Endothelial cell of umbilical vein (primary cell): ENCODE measurements at regions not wholly inside any gene's neighbourhood (a gene's known extent, or its start where the extent isn't known, plus 50 kb on each side); places are given as distances from the start of the nearest gene placed in this dataset.

ENCODE experiments used
- BruUV-seq: library from RNA; stranded (reverse); fragments of 400-500 nt; replicated peaks from 2 replicates; lab custom pipeline; 2021; lab: Mats Ljungman, UMichigan
- CTCF ChIA-PET: fragments of 300-600, 350-600 bp; sonication (Branson Sonifier 250); formaldehyde crosslinking; loops from one replicate; lab custom pipeline; 2021; ENCODE audit warnings: antibody characterized with exemption, inconsistent platforms; lab: Charles Lee
- POLR2A ChIA-PET: fragments of 300-600, 350-600 bp; sonication (Branson Sonifier 250); formaldehyde crosslinking; loops from one replicate; lab custom pipeline; 2021; ENCODE audit warnings: antibody characterized with exemption, inconsistent platforms; lab: Charles Lee
- DNase-seq: peaks from one replicate; pipeline ENCODE4 v3.0.0-alpha.2; 2011; ENCODE audit warnings: low read depth, low spot score
- FAIRE-seq: peaks from 2 replicates; lab custom pipeline; 2011; peaks lifted over from hg19 to GRCh38; lab: Jason Lieb, UNC
- H2AFZ ChIP-seq: 2 replicates; pipeline ENCODE4 v1.6.0; 2012; ENCODE audit warnings: low read depth, low read length, control low read depth, inconsistent platforms
- H3K27ac ChIP-seq: 2 replicates; pipeline ENCODE4 v1.5.1; 2011; ENCODE audit warnings: low read depth, mild to moderate bottlenecking, control low read depth, low read length, moderate library complexity; ENCODE audit not compliant: insufficient read depth
- H3K27me3 ChIP-seq, 2 experiments: 2 replicates each; pipeline versions ENCODE4 v1.6.0 to v1.6.1; 2011; ENCODE audit warnings: low read length in 2 of 2, mixed read lengths in 1 of 2; ENCODE audit not compliant: control insufficient read depth in 2 of 2, insufficient read depth in 2 of 2
- H3K36me3 ChIP-seq, 2 experiments: 2 replicates in 1 of 2; 3 replicates in 1 of 2; pipeline ENCODE4 v1.5.1; 2011; ENCODE audit warnings: low read length in 2 of 2, mild to moderate bottlenecking in 1 of 2, moderate library complexity in 1 of 2; ENCODE audit not compliant: control insufficient read depth in 2 of 2, insufficient read depth in 2 of 2; ENCODE audit errors: extremely low read depth in 1 of 2
- H3K4me1 ChIP-seq: 3 replicates; pipeline ENCODE4 v1.5.1; 2011; ENCODE audit warnings: mild to moderate bottlenecking, low read length; ENCODE audit not compliant: control insufficient read depth, insufficient read depth; ENCODE audit errors: extremely low read depth
- H3K4me2 ChIP-seq: 2 replicates; pipeline ENCODE4 v1.6.1; 2011; ENCODE audit warnings: low read length, control low read depth, mixed read lengths; ENCODE audit not compliant: insufficient read depth
- H3K4me3 ChIP-seq, 3 experiments: fragments of 200-600 bp in 1 of 3; sonication (generic), shearing (Covaris generic) in 1 of 3; replicated peaks in 1 of 3; 2 replicates each; pipeline ENCODE4 v1.5.1; 2011 to 2016; ENCODE audit warnings: control low read depth in 3 of 3, low read length in 3 of 3, mild to moderate bottlenecking in 2 of 3, inconsistent platforms in 1 of 3, low read depth in 1 of 3, moderate library complexity in 1 of 3; ENCODE audit not compliant: insufficient read depth in 1 of 3
- H3K79me2 ChIP-seq: 2 replicates; pipeline ENCODE4 v1.6.0; 2012; ENCODE audit warnings: low read length, inconsistent platforms; ENCODE audit not compliant: control insufficient read depth, insufficient read depth
- H3K9ac ChIP-seq: replicated peaks from 2 replicates; pipeline ENCODE3; 2011; ENCODE audit warnings: low read length, control low read depth; ENCODE audit not compliant: insufficient read depth; ENCODE audit errors: extremely low read depth
- H3K9me1 ChIP-seq: replicated peaks from 3 replicates; pipeline ENCODE4 v1.6.0; 2011; ENCODE audit warnings: mild to moderate bottlenecking, low read length; ENCODE audit not compliant: control insufficient read depth, insufficient read depth; ENCODE audit errors: extremely low read depth
- H3K9me3 ChIP-seq: replicated peaks from 2 replicates; pipeline ENCODE4 v1.5.1; 2012; ENCODE audit warnings: low read length, inconsistent platforms; ENCODE audit not compliant: control insufficient read depth, insufficient read depth
- H4K20me1 ChIP-seq: replicated peaks from 2 replicates; pipeline ENCODE3; 2011; ENCODE audit warnings: mild to moderate bottlenecking, low read length; ENCODE audit not compliant: control insufficient read depth, insufficient read depth; ENCODE audit errors: extremely low read depth
- CTCF ChIP-seq, 2 donors: IDR thresholded peaks; 1 replicate in 1 of 2; 2 replicates in 1 of 2; pipeline ENCODE4 v1.5.1; 2011; ENCODE audit warnings: low read length in 2 of 2, mild to moderate bottlenecking in 2 of 2, moderate library complexity in 2 of 2, control low read depth in 1 of 2, inconsistent platforms in 1 of 2, low read depth in 1 of 2; ENCODE audit not compliant: insufficient read depth in 1 of 2; ENCODE audit errors: extremely low read depth in 1 of 2
- EZH2 ChIP-seq: IDR thresholded peaks from 2 replicates; pipeline ENCODE4 v1.6.1; 2012; ENCODE audit warnings: borderline replicate concordance, low read depth, mild to moderate bottlenecking, moderate library complexity, low read length, inconsistent platforms; ENCODE audit not compliant: severe bottlenecking
- FOS ChIP-seq: IDR thresholded peaks from 2 replicates; pipeline ENCODE4 v1.6.1; 2011; ENCODE audit warnings: mild to moderate bottlenecking, low read length, moderate library complexity, borderline replicate concordance; ENCODE audit not compliant: insufficient read depth
- GATA2 ChIP-seq: IDR thresholded peaks from 2 replicates; pipeline ENCODE4 v1.7.0; 2011; ENCODE audit warnings: low read depth, mild to moderate bottlenecking, moderate library complexity, mixed read lengths, low read length; ENCODE audit not compliant: insufficient read length, insufficient read depth
- JUN ChIP-seq: IDR thresholded peaks from 2 replicates; pipeline ENCODE4 v1.6.1; 2011; ENCODE audit warnings: borderline replicate concordance, low read depth; ENCODE audit not compliant: insufficient read length, insufficient read depth
- MAX ChIP-seq: IDR thresholded peaks from 2 replicates; pipeline ENCODE4 v1.6.1; 2011; ENCODE audit not compliant: insufficient read depth, insufficient read length
- MYC ChIP-seq: IDR thresholded peaks from one replicate; pipeline ENCODE4 v1.6.1; 2011; ENCODE audit warnings: mild to moderate bottlenecking, low read depth, low read length
- POLR2A ChIP-seq: IDR thresholded peaks from 2 replicates; pipeline ENCODE4 v1.6.1; 2012; ENCODE audit warnings: low read depth, mild to moderate bottlenecking, control low read depth, low read length
- POLR2AphosphoS5 ChIP-seq: IDR thresholded peaks from 2 replicates; pipeline ENCODE4 v1.6.1; 2012; ENCODE audit warnings: low read depth, mild to moderate bottlenecking, control low read depth, low read length, moderate library complexity; ENCODE audit not compliant: insufficient read depth
- dilution Hi-C: fragments of 300-500 bp; cut with MboI; formaldehyde crosslinking; loops from one replicate; pipeline ENCODE4 v1.15.0; 2019; ENCODE audit warnings: low sequenced_read_pairs; ENCODE audit not compliant: extremely low pct_ligation_motif_present
- intact Hi-C: fragments of 100-400 bp; cut with micrococcal nuclease; formaldehyde crosslinking; loops from one replicate; pipeline ENCODE4 v1.10.0; 2022

- Histone ChIP-seq H3K27me3 (no peaks in the 10 kb centered on the region), H3K4me2 (no peak overlapping the region), H4K20me1 (no peaks in the 10 kb centered on the region), H3K4me1 (no peaks in the 10 kb centered on the region), H3K9me1 (no peaks in the 10 kb centered on the region), H3K27ac (no peak overlapping the region), H2AFZ (no peak overlapping the region), H3K9me3 (no peaks in the 10 kb centered on the region), H3K79me2 (no peaks in the 10 kb centered on the region), H3K9ac (no peak overlapping the region), H3K4me3 (no peak overlapping the region), H3K36me3 (no peaks in the 10 kb centered on the region)
- POLR2A ChIA-PET, result no interaction called here
- FAIRE-seq (no peak), DNase-seq (no peak)
- intact Hi-C loops, result no loop called here
- TF ChIP-seq MYC, result no peak
- no peak for TF ChIP-seq POLR2A
- no peak for TF ChIP-seq POLR2AphosphoS5
- no peak for TF ChIP-seq MAX
- BruUV-seq, result no TSS peak
- dilution Hi-C loops, result no loop called here
- CTCF ChIA-PET, result no interaction called here
These were observed 719.7 kb upstream of the BCHE start for GRCh38 chr3:166556955-166557354.

- Histone ChIP-seq H3K27me3 (no peaks in the 10 kb centered on the region), H2AFZ (no peak overlapping the region), H3K4me3 (no peak overlapping the region), H3K9ac (no peak overlapping the region), H3K4me1 (no peaks in the 10 kb centered on the region), H3K9me1 (no peaks in the 10 kb centered on the region), H3K9me3 (peaks cover 2% of the 10 kb centered on the region), H3K4me2 (no peak overlapping the region), H3K36me3 (no peaks in the 10 kb centered on the region), H3K79me2 (no peaks in the 10 kb centered on the region), H3K27ac (no peak overlapping the region), H4K20me1 (no peaks in the 10 kb centered on the region)
- ChIA-PET POLR2A (no interaction called here), CTCF (no interaction called here)
- dilution Hi-C loops, result no loop called here
- BruUV-seq, result no TSS peak
- no peak for DNase-seq
- intact Hi-C loops, result no loop called here
- TF ChIP-seq CTCF (IDR thresholded peaks at IDR 0.05; ENCODE audit: extremely low read depth in 1 of 2, insufficient read depth in 1 of 2, low read depth in 1 of 2, low read length in 2 of 2) (no peak), JUN (no peak), GATA2 (no peak), POLR2A (no peak), POLR2AphosphoS5 (no peak), MAX (no peak), FOS (no peak), EZH2 (no peak), MYC (no peak)
- no peak for FAIRE-seq
These were observed 716.8 kb upstream of the BCHE start for GRCh38 chr3:166554023-166554422.
